SW480 (cell line): ENCODE measurements at regions not wholly inside any gene's neighbourhood (a gene's known extent, or its start where the extent isn't known, plus 50 kb on each side); places are given as distances from the start of the nearest gene placed in this dataset.
"Not testable (repeated sequence)": the region's sequence is repeated elsewhere in the genome, so short reads cannot be mapped to it uniquely, and the experiment has no call there.

Experiments
- DNase-seq: peaks from one replicate; pipeline ENCODE4 v3.0.0-alpha.2; 2016; ENCODE audit warnings: low spot score

DNA sequence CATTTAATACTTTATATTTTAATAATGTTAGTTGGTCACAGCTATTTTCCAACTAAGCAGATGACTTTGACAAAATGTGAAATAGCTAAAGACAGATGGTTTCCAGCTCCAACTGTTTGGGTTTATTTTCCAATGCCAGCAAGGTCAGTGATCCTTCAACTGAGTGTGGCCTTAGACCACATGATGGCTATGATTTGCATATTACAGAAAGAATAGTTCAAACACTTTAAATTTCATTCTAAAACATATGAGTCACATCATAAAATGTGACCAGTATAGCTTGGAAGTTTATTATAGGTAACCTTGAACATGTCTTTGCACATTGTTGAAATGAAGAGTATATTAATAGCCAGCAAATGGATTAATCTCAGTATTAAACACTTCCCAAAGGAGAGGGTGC is 454.0 kb upstream of the C1orf87 start:
- no peak for DNase-seq

DNA sequence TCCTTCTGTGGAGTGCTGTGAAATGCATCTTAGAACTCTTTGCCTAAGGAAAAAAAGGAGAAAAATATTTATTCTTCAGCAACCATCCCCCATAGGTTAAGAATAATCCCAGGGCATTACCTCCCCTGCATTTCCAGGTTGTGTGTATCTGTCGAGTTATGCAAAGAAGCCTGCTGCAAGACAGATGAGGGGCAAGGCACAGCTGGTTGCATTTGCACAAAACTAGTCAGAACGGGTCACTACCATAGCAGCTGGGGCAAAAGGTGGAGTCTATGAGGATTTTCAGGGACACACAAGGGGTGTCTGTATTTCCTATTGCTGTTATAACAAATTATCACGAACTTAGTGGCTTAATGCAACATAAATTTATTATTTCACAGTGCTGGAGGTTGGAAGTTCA is 443.4 kb upstream of the C1orf87 start:
- DNase-seq = no peak

DNA sequence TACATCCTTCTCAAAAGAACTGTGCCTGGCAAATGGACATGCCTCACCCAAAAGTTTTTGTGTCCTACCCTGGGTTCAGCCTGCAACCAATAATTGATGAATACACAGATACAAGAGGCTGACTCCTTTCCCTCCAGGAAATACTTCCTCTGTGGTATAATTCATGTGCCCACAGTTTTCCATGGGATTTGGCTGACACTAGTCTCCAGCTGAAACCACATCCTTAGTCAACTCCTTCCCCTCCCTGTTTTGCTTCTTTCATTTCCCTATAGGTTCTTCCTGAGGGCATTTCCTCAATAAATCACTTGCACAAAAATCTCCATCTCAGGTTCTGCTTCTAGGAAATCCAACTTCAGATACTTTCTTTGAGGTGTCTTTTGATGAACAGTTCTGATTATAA is 436.6 kb upstream of the C1orf87 start:
- DNase-seq = no peak

DNA sequence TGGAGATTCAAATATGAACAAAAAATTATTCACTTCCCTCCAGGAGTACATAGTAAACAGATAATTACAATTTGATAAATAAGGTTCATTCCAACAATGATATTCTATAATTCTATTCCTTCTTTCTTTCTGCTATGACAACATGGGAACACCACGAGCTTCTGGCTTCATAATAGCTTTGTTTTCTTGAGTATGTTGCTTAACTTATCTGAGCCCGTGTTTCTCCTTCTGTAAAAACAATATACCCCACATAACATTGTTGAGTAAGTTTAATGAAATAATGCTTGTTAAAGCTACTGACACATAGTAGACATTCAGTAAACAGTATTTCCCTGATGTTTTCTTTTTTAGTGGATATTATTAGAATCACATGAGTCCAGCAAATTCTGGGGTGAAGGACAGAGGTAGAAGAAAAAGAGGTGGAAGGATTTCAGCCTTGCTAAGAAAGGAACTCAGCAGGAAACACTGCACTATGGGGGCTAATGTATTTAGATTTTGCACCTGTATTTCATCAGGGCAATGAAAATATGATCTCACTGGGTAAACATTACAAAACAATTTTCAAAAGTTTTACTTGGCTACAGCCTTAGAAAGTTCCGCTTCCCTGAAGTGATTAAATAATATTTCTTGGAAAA is 430.8 kb upstream of the C1orf87 start:
- no peak for DNase-seq

DNA sequence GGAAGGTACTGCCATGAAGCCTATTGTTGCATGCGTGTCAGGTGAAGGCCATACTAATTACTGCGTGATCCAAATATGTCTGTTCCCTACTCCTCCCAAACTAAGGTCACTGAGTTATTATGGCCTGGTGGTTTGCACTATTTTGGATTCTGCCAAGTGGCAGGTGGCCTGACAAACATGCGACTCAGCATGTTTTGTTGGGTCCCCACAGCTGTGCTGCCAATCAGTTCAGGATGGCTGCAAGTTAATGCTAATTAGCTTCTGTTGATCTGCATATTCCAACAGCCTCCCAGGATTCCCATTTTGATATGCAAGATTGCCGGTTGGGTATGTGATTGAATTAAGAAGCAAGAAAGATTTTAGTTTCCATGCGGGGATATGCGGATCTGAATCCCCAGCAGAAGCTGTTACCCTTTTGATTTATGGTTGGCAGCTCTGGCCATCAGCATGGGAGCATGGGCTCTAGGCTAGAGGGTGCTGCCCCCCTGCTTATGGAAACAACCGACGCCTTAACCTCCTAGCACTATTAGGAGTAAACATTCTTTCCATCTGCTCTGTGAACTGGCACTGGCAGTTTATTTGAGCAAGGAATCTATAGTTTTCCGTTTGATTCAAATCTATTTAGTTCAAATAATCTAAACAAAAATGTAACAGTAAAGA is 429.8 kb upstream of the C1orf87 start:
- DNase-seq = no peak

DNA sequence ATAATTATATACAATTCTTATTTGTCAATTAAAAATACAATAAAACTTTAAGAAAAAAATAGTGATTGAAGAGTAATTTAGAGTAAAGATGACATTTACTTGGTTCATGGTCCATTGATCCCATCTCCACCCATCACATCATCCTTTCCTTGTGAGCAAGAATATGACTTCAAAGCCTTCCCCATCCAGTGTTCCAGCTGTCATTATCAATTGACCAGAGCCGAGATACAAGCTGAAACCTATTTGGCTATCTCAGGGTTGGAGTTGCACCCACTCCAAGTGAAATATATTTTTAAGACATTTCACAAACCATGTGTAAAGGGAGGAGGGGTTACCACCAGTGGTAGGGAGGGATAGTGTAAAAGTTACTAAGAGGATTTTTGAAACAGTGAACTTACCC is 428.9 kb upstream of the C1orf87 start:
- DNase-seq = no peak

DNA sequence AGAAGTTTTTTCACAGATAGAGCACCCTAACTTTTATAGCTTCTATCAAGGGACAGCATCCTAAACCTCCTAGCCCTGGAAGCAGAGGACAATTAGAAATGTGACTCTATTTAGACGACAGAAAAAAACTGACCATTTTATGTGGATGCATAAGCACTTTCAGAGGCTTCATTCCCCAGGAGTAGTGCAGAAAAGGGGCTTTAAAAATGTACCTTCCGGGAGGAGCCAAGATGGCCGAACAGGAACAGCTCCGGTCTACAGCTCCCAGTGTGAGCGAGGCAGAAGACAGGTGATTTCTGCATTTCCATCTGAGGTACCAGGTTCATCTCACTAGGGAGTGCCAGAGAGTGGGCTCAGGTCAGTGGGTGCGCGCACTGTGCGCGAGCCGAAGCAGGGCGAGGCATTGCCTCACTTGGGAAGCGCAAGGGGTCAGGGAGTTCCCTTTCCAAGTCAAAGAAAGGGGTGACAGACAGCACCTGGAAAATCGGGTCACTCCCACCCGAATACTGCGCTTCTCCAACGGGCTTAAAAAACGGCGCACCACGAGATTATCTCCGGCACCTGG is 416.4 kb upstream of the C1orf87 start:
- not testable (repeated sequence) for DNase-seq

DNA sequence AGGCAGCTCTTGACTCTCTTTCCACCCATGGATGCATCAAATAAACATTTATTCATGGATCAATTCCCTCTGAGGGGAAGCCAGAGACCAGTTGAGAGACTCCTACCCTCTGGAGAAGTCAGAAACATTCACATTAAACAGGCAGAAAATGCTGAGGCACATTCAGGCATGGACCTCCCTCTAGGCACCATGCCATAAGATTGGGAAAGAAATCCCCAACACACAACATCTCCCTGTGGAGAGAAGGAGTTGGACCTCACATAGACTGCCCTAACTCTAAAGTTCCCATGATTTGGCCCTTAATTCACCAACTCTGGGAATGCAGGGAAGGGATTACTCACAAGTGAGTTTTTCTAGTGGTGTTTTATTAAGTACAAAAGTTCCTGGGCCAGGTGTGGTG is 415.3 kb upstream of the C1orf87 start:
- DNase-seq = no peak

DNA sequence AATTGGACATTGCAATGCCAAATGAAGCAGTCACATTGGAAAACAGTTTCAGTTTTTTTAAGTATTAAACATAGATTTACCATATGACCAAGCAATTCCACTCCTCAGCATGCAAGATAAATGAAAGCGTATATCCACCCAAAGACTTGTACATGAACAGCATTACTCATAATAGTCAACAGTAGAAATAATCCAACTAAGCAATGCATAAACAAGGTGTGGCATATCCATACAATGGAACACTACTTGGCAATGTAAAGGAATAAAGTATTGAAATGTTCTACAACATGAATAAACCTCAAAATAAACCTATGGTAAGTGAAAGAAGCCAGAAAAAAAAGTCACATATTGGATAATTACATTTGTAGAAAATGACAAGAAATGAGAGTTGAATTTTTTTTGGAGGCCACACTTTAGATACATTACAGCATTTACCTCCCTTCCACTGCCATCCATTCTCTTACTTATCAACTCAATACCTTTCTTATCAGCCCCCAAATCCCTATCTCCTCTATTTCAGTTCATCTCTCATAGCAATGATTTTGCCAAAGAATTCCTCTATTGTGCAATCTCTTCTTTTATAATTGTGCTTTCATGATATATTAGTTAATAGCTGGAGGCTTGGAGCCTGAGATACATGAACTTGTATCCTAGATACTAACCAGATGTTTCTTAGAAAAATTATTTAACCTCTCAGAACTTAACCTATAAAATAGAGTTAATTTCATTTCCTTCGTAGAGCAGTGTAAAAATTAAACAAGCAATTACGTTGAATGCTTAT is 414.2 kb upstream of the C1orf87 start:
- DNase-seq = no peak

DNA sequence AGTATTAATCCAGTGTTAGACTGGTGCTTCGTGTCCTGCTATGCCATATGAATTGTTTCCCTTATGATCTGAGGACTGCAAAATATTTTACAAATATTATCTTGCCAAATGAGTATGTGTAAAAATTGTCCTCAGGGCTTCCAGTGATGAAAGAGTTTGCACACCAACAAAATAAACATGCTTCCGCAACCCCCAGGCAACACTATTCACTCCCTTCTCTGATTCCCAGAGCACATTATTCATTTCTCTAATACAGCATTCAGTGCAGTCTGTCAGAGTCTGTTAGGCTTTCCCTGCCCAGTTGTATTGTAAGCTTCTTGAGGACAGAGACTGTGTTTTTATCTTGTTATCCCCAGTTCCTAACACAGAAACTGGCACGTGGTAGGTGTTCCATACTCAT is 409.9 kb upstream of the C1orf87 start:
- DNase-seq = no peak

DNA sequence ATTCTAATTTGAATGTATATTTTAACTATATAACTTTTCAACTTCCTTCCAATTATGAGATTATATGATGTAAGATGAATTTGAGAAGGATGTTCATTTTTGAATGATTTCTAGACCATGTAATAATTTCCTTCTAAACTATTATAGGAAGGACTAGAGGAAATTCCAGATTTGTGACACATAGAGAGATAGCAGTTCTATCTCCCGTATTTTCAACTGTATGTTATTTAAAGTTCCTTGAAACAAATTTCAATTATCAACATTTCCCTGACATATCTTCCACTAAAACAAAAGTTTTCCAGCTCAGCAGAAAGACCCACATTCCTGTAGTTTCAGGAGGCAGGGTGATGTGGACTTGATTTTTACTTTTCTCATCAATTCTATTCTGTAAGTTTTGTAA is 396.7 kb upstream of the C1orf87 start:
- DNase-seq = no peak

DNA sequence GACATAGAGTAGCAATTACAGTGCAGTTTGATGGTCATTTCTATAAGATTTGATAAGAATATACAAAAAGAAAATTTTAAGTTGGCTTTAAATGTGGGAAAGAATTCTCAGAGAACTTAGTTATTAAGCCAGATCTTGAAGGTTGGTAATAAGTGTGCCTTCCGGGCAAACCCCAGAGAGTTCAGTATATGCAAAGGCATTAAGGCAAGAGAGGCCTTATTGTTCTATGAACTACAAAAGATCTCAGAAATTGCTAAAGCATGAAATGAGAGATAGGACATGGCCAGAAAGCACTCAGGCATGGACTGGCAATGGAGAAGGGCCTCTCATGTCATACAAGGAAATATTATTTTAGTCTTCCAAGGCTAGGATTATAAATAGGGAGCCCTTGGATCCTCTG is 390.2 kb upstream of the C1orf87 start:
- no peak for DNase-seq

DNA sequence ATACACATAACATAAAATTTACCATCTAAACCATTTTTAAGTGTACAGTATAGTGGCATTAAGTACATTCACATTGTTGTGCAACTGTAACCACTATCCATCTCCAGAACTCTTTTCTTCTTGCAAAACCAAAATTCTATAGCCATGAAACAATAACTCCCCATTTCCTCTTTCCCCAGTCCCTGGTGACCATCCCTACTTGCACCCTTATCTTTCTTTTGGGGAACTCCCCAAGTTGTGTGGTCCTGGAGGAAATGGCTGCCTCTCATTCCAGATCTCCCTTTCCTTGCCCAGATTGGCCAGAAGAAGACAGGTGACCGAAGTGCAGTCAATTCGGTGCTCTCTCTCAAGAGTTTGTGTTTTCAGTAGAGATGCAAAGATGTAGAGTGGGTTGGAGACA is 389.6 kb upstream of the C1orf87 start:
- DNase-seq = no peak

DNA sequence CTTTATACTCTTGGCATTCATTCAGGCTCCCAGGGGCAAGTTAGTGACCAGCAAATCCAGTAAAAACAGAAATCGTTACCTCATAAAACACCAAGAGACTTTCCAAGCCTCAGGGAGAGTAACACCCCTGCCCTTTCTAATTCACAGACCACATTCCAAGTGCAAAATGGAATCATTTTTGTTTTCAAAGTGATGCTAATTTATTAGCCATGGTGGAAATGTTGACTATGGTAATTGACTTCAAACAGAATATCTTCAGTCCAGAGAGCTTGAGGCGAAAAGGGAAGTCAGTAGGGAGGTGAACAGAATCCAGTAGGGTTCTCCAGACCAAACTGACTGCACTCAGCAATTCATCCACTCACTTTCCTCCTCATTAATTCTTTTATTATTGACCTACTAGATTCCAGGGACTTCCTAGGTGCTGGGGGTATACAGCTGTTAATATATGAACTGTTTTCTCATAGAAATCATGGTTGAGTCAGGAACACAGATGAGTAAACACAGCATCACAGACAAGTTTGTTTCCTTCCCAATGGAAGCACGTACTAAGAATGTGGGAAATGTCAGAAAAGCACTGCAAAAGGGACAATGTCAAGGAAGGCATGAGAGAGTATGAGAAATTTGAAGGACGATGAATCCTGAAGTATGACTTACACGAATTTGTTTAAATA is 388.5 kb upstream of the C1orf87 start:
- DNase-seq = no peak

DNA sequence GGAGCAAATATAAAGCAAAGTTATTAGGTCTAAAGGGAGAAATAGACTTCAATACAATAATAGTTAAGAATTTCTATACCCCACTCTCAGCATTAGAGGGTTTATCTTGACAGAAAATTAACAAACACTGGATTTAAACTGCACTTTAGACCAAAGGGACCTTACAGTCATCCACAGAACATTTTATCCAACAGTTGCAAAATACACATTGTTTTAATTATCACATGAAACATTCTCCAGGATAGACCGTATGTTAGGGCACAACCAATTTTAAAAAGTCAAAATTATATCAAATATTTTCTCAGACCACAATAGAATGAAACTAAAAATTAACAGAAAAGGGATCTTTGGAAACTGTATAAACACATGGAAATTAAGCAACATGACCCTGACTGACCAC is 384.5 kb upstream of the C1orf87 start:
- DNase-seq = no peak

DNA sequence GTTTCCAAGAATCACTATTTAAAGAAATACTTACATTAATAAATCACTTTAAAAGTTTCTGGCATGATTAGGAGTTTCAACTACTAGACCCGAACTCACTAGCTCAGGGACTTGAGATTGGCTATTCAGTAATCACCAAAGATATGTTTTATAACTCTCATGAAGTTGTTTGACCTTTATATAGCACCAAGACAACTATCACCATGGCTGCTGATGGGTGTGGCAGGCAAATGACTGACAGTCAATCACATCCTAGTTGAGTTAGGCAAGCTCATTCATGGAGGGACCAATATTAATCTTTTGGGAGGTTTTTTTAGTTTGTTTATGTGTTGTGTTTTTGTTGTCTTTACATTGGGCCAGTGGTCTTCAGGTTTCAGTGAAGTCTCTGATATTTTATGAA is 376.3 kb upstream of the C1orf87 start:
- DNase-seq = no peak

DNA sequence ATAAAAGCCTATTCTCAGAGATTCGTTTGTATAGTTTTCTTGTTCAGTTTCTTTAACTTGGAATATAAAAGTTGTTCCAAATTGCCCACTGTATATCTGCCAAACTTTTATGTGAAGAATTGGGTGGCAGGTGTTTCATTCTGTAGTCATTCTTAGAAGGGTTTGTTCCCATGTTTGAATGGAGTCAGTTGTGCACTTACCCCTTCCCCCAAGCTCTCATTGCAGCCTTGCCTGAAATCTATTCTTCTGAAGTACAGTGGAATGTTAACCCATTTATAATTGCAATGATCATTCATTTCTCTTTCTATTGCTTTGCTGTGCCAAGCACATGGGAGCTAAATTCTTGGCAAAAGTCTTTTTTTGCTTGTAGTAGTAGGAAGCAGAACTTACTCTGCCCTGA is 375.3 kb upstream of the C1orf87 start:
- no peak for DNase-seq

DNA sequence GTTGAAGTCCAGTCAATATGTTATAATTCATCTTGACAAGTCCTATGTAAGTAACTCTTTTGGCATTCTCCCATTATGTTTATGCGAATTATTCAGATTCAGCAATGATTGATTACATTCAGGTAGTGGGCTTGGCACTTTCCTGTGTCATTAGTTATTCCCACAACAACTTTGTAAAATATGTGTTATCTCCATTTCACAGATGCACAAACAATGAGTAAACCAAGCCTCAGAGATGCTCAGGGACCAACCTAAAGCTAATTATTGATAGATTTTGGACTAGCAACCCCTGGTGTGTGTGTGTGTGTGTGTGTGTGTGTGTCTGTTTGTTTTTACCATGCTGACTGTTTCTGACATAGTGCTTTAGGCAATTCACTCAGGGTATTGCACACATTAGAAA is 371.1 kb upstream of the C1orf87 start:
- DNase-seq = no peak

DNA sequence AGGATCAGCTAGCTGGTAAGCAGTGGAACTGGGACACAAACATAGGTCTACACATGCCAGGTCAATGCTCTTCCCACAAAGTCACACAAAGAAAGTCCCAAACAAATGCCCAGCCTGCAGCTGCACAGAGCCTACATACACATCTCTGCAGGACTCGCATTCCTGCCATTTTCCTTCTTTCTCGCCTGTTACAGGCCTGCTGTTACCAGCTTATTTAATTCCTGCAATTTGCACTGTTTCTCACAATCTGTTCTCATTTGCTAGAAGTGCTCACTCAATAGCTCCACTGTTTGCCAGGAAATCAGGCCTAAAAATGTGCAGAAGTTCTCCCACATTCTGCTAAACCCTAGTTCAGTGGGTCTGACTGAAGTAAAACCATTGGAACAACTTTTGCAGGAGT is 362.6 kb upstream of the C1orf87 start:
- no peak for DNase-seq

DNA sequence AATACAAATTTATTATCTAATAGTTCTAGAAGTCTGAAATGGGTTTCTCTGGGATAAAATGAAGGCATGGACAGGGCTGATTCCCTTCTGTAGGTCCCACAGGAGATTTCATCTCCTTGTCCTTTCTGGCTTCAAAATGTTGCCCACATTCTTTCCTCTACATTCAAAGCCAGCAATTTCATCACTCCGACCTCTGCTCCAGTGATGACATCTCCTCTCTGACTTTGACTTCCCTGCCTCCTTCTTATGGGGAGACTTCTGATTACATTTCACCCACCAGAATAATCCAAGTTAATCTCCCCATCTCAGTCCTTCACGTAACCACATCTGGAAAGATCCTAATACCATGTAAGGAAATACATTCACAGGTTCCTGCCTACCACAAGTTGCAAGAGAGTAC is 358.0 kb upstream of the C1orf87 start:
- DNase-seq = no peak

DNA sequence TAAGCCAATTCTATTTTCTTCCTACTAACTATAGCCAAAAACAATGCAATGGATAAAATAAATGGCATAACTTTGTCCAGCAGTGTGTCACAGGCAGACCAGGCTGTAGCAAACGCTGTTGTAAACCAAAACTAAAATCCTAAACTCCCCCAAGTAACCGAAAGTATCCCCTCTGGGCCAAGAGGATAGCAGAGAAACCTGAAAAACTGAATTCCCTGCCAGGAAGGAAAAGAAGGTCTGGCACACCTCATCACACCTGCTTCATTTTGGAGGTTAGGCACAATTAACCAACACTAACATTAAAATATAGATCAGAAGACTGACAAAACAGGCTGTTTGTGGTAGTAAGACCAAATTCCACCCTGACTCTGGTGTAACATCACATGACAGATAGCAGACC is 356.8 kb upstream of the C1orf87 start:
- DNase-seq = no peak

DNA sequence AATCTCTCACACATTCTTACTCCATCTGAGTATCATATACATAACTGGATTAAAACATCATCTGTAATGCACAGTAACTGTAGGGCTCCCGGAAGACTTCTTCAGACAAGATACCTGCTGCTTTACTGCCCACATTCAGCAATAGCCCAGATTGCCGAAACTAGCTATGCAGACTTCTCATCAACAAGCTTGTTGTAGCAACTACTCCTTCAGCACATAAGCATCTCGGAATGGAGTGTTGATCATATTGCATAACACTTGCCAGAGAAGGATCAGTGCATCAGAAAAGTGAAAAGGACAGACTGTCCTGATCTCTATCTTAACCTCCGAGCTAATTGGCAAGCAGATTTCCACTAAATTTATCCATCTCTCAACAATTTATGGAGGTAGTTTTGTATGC is 354.6 kb upstream of the C1orf87 start:
- DNase-seq = no peak

DNA sequence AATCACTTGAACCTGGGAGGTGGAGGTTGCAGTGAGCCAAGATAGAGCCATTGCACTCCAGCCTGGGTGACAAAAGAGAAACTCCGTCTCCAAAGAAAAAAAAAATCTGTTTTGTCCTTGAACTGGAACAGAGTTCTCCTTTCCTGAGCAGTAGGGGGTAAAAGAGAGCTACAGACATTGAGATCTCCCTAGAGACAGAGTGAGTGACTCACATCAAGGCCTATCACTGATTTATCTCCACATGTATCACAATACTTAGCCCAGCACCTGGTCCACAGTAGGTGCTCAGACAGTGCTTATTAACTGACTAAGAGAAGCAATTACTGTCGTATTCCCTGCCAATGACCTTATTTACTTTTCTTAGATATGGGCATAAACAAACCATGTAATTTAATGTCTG is 354.1 kb upstream of the C1orf87 start:
- no peak for DNase-seq
